Activated CD4-positive, alpha-beta memory T cell treated with anti-CD3 and anti-CD28 coated beads for 36 hours (primary cell): ENCODE measurements at regions not wholly inside any gene's neighbourhood (a gene's known extent, or its start where the extent isn't known, plus 50 kb on each side); places are given as distances from the start of the nearest gene placed in this dataset.

Source experiments
- CTCF ChIA-PET: fragments of 350-600 bp; sonication (Branson Sonifier 250); formaldehyde crosslinking; loops from one replicate; lab custom pipeline; 2021; ENCODE audit warnings: antibody characterized with exemption, inconsistent platforms; lab: Charles Lee
- POLR2A ChIA-PET: fragments of 350-600 bp; sonication (Branson Sonifier 250); formaldehyde crosslinking; loops from one replicate; lab custom pipeline; 2021; ENCODE audit warnings: antibody characterized with exemption; lab: Charles Lee
- DNase-seq: peaks from one replicate; pipeline ENCODE4 v3.0.0-alpha.2; 2020
- H3K27ac Mint-ChIP-seq: one replicate; pipeline ENCODE4 v1.8.0; 2021; ENCODE audit warnings: mixed read lengths
- H3K27me3 Mint-ChIP-seq: one replicate; pipeline ENCODE4 v1.8.0; 2021; ENCODE audit warnings: mixed read lengths
- H3K36me3 Mint-ChIP-seq: one replicate; pipeline ENCODE4 v1.8.0; 2021; ENCODE audit warnings: mixed read lengths
- H3K4me1 Mint-ChIP-seq: one replicate; pipeline ENCODE4 v1.8.0; 2021; ENCODE audit warnings: low read depth, mixed read lengths
- H3K4me3 Mint-ChIP-seq: one replicate; pipeline ENCODE4 v1.8.0; 2021; ENCODE audit warnings: mild to moderate bottlenecking, mixed read lengths
- H3K9me3 Mint-ChIP-seq: one replicate; pipeline ENCODE4 v1.8.0; 2021; ENCODE audit warnings: mixed read lengths
- intact Hi-C: fragments of 100-400 bp; cut with micrococcal nuclease; formaldehyde crosslinking; loops from one replicate; pipeline ENCODE4 v1.15.1; 2023

- H3K27me3 Mint-ChIP-seq, result no peaks in the 10 kb centered on the region
- POLR2A ChIA-PET, result no interaction called here
- CTCF ChIA-PET, result no interaction called here
- H3K27ac Mint-ChIP-seq, result no peak overlapping the region
- DNase-seq, result no peak
- H3K36me3 Mint-ChIP-seq, result no peaks in the 10 kb centered on the region
- H3K4me3 Mint-ChIP-seq, result no peak overlapping the region
- intact Hi-C loops, result no loop called here
- peaks cover 11% of the 10 kb centered on the region for H3K9me3 Mint-ChIP-seq
- H3K4me1 Mint-ChIP-seq, result no peaks in the 10 kb centered on the region
These were observed 166.0 kb upstream of the IRX2 start for GRCh38 chr5:2917524-2917923.

DNA sequence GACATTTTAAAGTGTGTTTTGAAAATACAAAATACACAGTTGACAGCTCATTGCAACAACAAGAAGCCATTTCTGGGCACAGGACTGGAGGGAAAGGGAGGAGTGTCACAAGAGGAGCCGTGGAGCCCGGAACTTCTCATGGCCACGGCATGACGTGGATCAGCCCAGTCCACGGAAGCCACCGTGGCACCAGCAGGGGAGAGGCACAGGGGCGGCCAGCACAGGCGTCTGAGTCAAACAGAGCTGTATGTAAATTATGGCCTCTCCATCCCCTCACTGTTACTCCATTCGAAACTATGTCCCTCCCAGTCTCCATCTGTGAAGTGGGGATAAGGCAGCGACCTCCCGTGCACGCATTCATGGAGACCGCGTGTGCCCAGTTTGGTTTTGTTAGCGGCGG lies 165.6 kb upstream of the IRX2 start:
- H3K36me3 Mint-ChIP-seq, result no peaks in the 10 kb centered on the region
- H3K27ac Mint-ChIP-seq, result no peak overlapping the region
- ChIA-PET POLR2A (no interaction called here), CTCF (no interaction called here)
- H3K27me3 Mint-ChIP-seq, result no peaks in the 10 kb centered on the region
- no peak for DNase-seq
- no peaks in the 10 kb centered on the region for H3K4me1 Mint-ChIP-seq
- peaks cover 11% of the 10 kb centered on the region for H3K9me3 Mint-ChIP-seq
- H3K4me3 Mint-ChIP-seq, result no peak overlapping the region
- intact Hi-C loops, result no loop called here

GRCh38 chr5:2916076-2916682 lies 164.7 kb upstream of the IRX2 start:
- no peak overlapping the region for H3K27ac Mint-ChIP-seq
- DNase-seq, result no peak
- peaks cover 11% of the 10 kb centered on the region for H3K9me3 Mint-ChIP-seq
- POLR2A ChIA-PET, result no interaction called here
- no peak overlapping the region for H3K4me3 Mint-ChIP-seq
- no peaks in the 10 kb centered on the region for H3K27me3 Mint-ChIP-seq
- CTCF ChIA-PET, result no interaction called here
- no peaks in the 10 kb centered on the region for H3K36me3 Mint-ChIP-seq
- no peaks in the 10 kb centered on the region for H3K4me1 Mint-ChIP-seq
- intact Hi-C loops, result no loop called here

DNA sequence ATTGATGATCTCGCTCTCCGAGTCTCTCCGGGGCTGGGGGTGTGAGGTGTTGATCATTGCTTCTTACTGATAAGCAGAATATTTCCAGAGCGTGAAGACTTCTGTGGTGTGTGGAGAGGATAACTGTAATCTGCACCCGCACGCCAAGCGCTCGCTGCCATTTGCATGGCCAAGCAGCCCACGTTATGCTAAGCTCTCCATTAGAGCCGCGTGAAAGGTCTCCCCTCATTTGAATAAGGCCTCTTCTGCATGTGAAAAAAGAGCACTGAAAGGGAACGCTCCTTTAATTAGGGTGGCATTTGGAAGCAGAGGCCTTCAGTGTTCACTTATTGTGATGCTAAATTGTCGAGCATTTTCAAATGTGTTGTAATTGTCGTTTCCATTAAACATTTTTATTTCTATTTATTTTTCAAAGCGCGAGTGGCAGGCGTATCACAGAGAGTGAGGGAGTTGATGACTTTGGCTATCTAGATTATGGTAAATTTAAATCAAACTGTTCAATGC lies 163.6 kb upstream of the IRX2 start:
- no peak overlapping the region for H3K4me3 Mint-ChIP-seq
- H3K4me1 Mint-ChIP-seq, result no peaks in the 10 kb centered on the region
- no peaks in the 10 kb centered on the region for H3K27me3 Mint-ChIP-seq
- ChIA-PET POLR2A (no interaction called here), CTCF (no interaction called here)
- no peaks in the 10 kb centered on the region for H3K36me3 Mint-ChIP-seq
- intact Hi-C loops, result no loop called here
- DNase-seq, result no peak
- peaks cover 11% of the 10 kb centered on the region for H3K9me3 Mint-ChIP-seq
- no peak overlapping the region for H3K27ac Mint-ChIP-seq

DNA sequence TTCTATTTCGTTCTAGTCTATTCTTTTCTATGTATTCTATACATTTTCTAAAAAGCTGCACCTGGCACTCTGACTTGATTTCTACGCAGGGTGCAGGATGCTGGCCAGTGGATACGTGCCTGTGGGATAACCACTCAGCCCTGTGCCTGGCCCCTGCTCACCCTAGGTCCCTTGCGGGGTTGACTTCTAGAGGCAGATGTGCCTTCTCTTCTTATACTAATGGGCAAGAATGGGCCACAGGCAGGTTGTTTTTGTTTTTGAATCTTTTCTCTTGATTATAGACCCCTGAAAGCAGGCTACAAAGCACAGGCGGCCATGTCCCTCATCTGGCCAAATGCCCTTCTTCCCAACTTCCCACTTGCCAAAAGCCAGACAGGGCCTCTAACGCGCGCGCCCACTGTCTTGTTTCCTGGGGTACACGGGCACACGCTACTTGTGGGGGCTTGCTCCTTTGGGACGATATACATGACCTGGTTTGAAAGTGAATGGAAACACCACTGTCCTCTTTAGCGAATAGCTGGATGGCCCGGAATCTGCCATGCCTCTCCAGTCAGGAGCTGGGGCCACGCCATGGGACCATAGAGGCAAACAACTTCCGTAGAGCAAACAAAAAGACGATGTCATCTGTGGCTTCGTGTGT lies 162.7 kb upstream of the IRX2 start:
- ChIA-PET CTCF (no interaction called here), POLR2A (no interaction called here)
- intact Hi-C loops, result no loop called here
- H3K9me3 Mint-ChIP-seq, result peaks cover 11% of the 10 kb centered on the region
- no peak overlapping the region for H3K27ac Mint-ChIP-seq
- no peaks in the 10 kb centered on the region for H3K36me3 Mint-ChIP-seq
- no peaks in the 10 kb centered on the region for H3K4me1 Mint-ChIP-seq
- H3K27me3 Mint-ChIP-seq, result no peaks in the 10 kb centered on the region
- no peak overlapping the region for H3K4me3 Mint-ChIP-seq
- DNase-seq, result no peak

DNA sequence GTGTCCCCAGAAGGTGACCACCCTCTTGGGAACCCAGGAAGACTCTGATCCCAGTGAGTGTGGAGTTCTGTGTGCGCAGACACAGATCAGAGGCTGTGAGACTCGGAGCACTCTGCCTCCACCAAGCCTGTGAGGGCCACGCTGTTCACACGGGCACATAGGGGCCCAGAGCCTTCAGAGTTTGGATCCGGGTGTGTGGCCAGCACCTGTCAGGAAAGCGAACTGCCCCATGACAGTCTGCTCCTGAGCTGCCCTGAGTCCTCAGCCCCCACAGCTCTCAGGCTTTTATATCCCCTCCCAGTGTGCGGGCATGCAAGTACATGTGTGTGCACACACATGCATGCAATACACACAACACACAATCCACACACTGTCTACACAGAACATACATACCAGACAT lies 161.8 kb upstream of the IRX2 start:
- no peak for DNase-seq
- POLR2A ChIA-PET, result no interaction called here
- intact Hi-C loops, result no loop called here
- Mint-ChIP-seq H3K36me3 (no peaks in the 10 kb centered on the region), H3K9me3 (peaks cover 7% of the 10 kb centered on the region), H3K4me1 (no peaks in the 10 kb centered on the region), H3K27ac (no peak overlapping the region), H3K4me3 (no peak overlapping the region), H3K27me3 (no peaks in the 10 kb centered on the region)
- CTCF ChIA-PET, result no interaction called here

DNA sequence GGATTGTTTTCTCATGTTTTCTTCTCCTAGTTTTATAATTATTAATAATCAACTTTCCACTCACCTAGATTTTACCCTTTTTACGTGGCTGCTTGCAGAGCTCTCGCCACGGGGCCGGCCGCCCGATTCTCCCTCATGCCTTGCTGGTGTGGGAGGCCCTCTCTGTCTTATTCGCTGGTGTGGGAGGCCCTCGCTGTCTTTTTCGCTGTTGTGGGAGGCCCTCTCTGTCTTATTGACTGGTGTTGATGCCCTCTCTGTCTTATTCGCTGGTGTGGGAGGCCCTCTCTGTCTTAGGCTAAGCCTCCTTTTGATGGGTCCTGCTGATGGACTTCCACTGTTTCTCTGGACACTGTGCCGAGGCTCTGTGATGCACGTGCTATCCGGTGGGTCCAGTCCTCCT lies 161.3 kb upstream of the IRX2 start:
- CTCF ChIA-PET, result no interaction called here
- POLR2A ChIA-PET, result no interaction called here
- Mint-ChIP-seq H3K9me3 (peaks cover 7% of the 10 kb centered on the region), H3K27ac (no peak overlapping the region), H3K36me3 (no peaks in the 10 kb centered on the region), H3K27me3 (no peaks in the 10 kb centered on the region), H3K4me3 (no peak overlapping the region), H3K4me1 (no peaks in the 10 kb centered on the region)
- no peak for DNase-seq
- intact Hi-C loops, result no loop called here

DNA sequence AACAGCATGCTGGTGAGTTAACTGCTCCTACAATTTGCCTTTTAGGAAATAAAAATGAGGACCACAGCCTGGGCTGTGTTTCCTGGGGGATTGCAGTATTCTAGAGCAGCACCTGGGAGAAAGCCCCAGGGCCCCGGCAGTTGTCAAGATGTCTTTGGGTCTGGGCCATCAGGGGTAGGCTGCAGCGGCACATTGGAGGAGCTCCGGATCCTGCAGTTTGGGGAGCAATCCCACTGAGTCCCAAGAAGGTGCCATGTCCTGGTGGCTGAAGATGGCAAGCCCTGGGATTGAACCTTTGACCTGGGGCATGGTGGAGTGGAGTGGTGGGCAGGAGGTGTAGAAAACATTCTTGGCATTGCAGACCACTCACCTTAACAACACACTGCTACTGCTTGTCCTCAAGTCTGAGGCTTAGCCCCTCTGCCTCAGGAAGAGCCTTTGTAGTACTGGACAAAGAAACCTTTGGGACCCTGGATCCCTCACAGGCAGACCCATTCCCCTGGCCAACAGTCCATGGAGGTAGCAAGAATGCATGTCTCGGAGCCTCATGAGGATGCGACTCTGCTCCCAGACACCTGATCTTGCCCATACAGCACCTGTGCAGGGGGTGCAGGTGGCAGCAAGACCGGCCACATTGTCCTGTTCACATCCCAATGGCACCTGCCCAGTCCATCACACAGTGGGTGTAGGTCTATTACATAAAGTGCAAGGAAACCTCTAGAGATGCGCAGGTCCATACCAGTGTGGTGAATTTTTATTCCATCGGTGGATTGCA lies 159.1 kb upstream of the IRX2 start:
- intact Hi-C loops, result no loop called here
- H3K36me3 Mint-ChIP-seq, result no peaks in the 10 kb centered on the region
- POLR2A ChIA-PET, result no interaction called here

GRCh38 chr5:2909035-2909434 lies 157.6 kb upstream of the IRX2 start:
- intact Hi-C loops, result no loop called here
- peaks cover 3% of the 10 kb centered on the region for H3K9me3 Mint-ChIP-seq
- no peaks in the 10 kb centered on the region for H3K4me1 Mint-ChIP-seq
- no peaks in the 10 kb centered on the region for H3K36me3 Mint-ChIP-seq
- no peak for DNase-seq
- no peak overlapping the region for H3K4me3 Mint-ChIP-seq
- no peaks in the 10 kb centered on the region for H3K27me3 Mint-ChIP-seq
- no peak overlapping the region for H3K27ac Mint-ChIP-seq
- POLR2A ChIA-PET, result no interaction called here
- CTCF ChIA-PET, result no interaction called here

More for the DNA sequence above, 159.1 kb upstream of the IRX2 start:
- CTCF ChIA-PET, result no interaction called here
- Mint-ChIP-seq H3K27ac (no peak overlapping the region), H3K4me3 (no peak overlapping the region), H3K4me1 (no peaks in the 10 kb centered on the region), H3K9me3 (peaks cover 7% of the 10 kb centered on the region), H3K27me3 (no peaks in the 10 kb centered on the region)
- no peak for DNase-seq

DNA sequence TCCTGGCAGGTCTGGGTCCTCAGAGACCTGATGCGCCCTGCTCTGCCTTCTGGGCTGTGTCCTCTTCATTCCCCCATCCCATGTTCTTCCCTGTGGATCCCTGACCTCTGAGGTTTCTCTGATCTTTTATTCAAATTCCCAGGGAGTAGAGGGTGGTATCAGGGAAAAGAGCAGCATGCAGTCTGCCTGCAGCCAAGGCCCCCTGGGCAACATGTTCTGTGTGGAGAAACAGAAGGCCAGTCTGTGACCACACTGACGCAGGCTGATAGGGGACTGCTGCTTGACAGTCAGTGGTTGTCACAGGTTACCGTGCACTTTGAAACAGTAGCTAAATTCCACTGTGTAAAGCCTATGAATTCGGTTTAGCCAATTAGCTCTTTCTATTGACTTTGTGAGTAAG lies 156.6 kb upstream of the IRX2 start:
- H3K27me3 Mint-ChIP-seq, result no peaks in the 10 kb centered on the region
- intact Hi-C loops, result no loop called here
- no peak for DNase-seq
- H3K9me3 Mint-ChIP-seq, result no peaks in the 10 kb centered on the region
- no peaks in the 10 kb centered on the region for H3K4me1 Mint-ChIP-seq
- H3K36me3 Mint-ChIP-seq, result no peaks in the 10 kb centered on the region
- ChIA-PET CTCF (no interaction called here), POLR2A (no interaction called here)
- H3K4me3 Mint-ChIP-seq, result no peak overlapping the region
- no peak overlapping the region for H3K27ac Mint-ChIP-seq

GRCh38 chr5:2906302-2907090 lies 155.0 kb upstream of the IRX2 start:
- intact Hi-C loops, result no loop called here
- no peak overlapping the region for H3K27ac Mint-ChIP-seq
- no peaks in the 10 kb centered on the region for H3K36me3 Mint-ChIP-seq
- CTCF ChIA-PET, result no interaction called here
- H3K4me1 Mint-ChIP-seq, result no peaks in the 10 kb centered on the region
- H3K9me3 Mint-ChIP-seq, result no peaks in the 10 kb centered on the region
- no peak for DNase-seq
- H3K4me3 Mint-ChIP-seq, result no peak overlapping the region
- POLR2A ChIA-PET, result no interaction called here
- H3K27me3 Mint-ChIP-seq, result no peaks in the 10 kb centered on the region

- ChIA-PET POLR2A (no interaction called here), CTCF (no interaction called here)
- no peak overlapping the region for H3K27ac Mint-ChIP-seq
- H3K4me3 Mint-ChIP-seq, result no peak overlapping the region
- no peaks in the 10 kb centered on the region for H3K27me3 Mint-ChIP-seq
- H3K36me3 Mint-ChIP-seq, result no peaks in the 10 kb centered on the region
- H3K4me1 Mint-ChIP-seq, result no peaks in the 10 kb centered on the region
- intact Hi-C loops, result no loop called here
- DNase-seq, result no peak
- no peaks in the 10 kb centered on the region for H3K9me3 Mint-ChIP-seq
These were observed 154.3 kb upstream of the IRX2 start for GRCh38 chr5:2905741-2906140.
